ENCODE measurements at regions not wholly inside any gene's neighbourhood (a gene's known extent, or its start where the extent isn't known, plus 50 kb on each side); places are given as distances from the start of the nearest gene placed in this dataset.

- TF ChIP-seq CTCF (IDR thresholded peaks at IDR 0.05; ENCODE audit: low read length) (no peak), EZH2phosphoT487 (IDR thresholded peaks at IDR 0.05; ENCODE audit: low read length) (no peak)
These were observed 122.8 kb upstream of the DOCK10 start for GRCh38 chr2:225165052-225165451.

Measured in MM.1S (cell line).